ENCODE measurements at regions not wholly inside any gene's neighbourhood (a gene's known extent, or its start where the extent isn't known, plus 50 kb on each side); places are given as distances from the start of the nearest gene placed in this dataset.

DNA sequence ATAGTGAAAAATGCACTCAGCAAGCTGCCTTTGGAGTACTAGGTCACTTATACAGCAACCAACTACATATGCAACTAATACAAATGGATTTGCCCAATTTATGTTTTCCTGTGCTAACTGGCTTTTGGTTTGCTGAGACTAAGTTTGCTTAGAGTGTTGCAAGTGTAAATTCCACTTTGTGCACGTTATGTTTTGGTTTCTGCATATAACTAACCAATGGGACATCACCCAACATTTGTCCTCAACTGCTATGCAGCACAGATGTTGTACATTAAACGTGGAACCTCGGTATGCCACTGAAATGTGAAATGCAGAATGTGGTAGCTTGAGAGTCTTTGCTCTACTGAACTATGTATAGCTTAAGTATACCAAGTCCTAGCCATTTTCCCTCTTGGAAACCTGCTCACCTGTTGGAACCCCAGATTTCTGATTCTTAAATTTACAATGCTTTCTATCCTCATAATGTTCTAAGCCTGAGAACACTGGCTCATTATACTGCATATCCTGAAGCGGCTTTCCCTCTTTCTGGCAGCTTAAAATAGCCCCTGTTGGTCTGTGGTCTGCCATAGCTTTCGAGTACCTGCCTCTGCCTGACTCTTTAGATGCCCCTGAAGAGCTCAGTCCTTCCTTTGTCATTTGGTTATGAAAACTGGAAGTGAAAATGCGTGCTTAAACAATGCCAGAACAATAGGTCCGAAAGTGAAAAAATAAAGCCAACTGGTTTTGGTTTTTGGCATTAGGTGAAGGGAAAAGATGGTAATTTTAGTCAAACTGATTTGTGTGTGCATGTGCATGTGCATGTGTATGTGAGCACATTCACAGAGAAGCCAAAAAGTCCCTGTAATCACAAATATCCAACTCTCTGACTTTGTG is 158.0 kb downstream of the SH2D1A start:
- H3K27ac ChIP-seq (ENCODE audit: low read depth in 2 of 2, low read length in 2 of 2) = no peak overlapping the region
- TF ChIP-seq, protein P1, sequence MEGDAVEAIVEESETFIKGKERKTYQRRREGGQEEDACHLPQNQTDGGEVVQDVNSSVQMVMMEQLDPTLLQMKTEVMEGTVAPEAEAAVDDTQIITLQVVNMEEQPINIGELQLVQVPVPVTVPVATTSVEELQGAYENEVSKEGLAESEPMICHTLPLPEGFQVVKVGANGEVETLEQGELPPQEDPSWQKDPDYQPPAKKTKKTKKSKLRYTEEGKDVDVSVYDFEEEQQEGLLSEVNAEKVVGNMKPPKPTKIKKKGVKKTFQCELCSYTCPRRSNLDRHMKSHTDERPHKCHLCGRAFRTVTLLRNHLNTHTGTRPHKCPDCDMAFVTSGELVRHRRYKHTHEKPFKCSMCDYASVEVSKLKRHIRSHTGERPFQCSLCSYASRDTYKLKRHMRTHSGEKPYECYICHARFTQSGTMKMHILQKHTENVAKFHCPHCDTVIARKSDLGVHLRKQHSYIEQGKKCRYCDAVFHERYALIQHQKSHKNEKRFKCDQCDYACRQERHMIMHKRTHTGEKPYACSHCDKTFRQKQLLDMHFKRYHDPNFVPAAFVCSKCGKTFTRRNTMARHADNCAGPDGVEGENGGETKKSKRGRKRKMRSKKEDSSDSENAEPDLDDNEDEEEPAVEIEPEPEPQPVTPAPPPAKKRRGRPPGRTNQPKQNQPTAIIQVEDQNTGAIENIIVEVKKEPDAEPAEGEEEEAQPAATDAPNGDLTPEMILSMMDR (IDR thresholded peaks at IDR 0.05; ENCODE audit: borderline replicate concordance, extremely low read depth, insufficient read depth) = no peak
- H3K4me1 ChIP-seq (ENCODE audit: control insufficient read depth in 2 of 3, insufficient read depth in 2 of 3, low read depth in 1 of 3, low read length in 3 of 3) = no peaks in the 10 kb centered on the region
- DNase-seq (no peak), FAIRE-seq (no peak)
- H3K9me3 ChIP-seq (ENCODE audit: control insufficient read depth in 2 of 3, insufficient read depth in 1 of 3, low read length in 3 of 3) = no peaks in the 10 kb centered on the region
- no peak overlapping the region for H3K9ac ChIP-seq (ENCODE audit: low read length in 3 of 3)
- H3K27me3 ChIP-seq (ENCODE audit: control insufficient read depth, insufficient read depth, low read length) = no peaks in the 10 kb centered on the region
- intact Hi-C loops (cut with DNase I) = no loop called here
- H3K36me3 ChIP-seq (ENCODE audit: control insufficient read depth in 2 of 3, insufficient read depth in 3 of 3, low read length in 3 of 3) = no peaks in the 10 kb centered on the region
- H3K4me3 ChIP-seq (ENCODE audit: low read length in 3 of 3) = no peak overlapping the region

DNA sequence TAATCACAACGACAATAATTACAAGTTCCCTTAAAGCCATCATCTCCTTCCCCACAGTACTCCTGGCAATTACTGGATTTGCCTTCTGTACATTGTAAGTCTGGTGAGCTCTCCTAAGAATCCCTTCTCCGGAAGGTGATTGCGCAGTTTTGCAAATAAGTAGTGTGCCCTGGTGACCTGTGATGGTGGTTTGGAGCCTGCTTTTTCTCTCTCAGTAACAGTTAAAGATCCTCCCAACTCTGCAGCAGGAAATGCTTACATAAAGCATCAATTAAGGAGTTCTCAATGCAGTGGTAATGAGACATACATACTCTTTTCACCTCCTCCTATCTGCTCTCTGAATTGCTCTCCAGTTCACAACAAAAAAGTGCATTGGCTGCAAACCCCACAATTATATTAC is 159.7 kb downstream of the SH2D1A start:
- Histone ChIP-seq H3K9ac (ENCODE audit: low read length in 3 of 3) (no peak overlapping the region), H3K4me1 (ENCODE audit: control insufficient read depth in 2 of 3, insufficient read depth in 2 of 3, low read depth in 1 of 3, low read length in 3 of 3) (no peaks in the 10 kb centered on the region), H3K9me3 (ENCODE audit: control insufficient read depth in 2 of 3, insufficient read depth in 1 of 3, low read length in 3 of 3) (no peaks in the 10 kb centered on the region), H3K4me3 (ENCODE audit: low read length in 3 of 3) (no peak overlapping the region), H3K27me3 (ENCODE audit: control insufficient read depth, insufficient read depth, low read length) (no peaks in the 10 kb centered on the region), H3K36me3 (ENCODE audit: control insufficient read depth in 2 of 3, insufficient read depth in 3 of 3, low read length in 3 of 3) (no peaks in the 10 kb centered on the region), H3K27ac (ENCODE audit: low read depth in 2 of 2, low read length in 2 of 2) (no peak overlapping the region)
- no peak for DNase-seq
- FAIRE-seq = no peak
- intact Hi-C loops (cut with DNase I) = no loop called here
- TF ChIP-seq, protein P1 (IDR thresholded peaks at IDR 0.05; ENCODE audit: borderline replicate concordance, extremely low read depth, insufficient read depth) = no peak

DNA sequence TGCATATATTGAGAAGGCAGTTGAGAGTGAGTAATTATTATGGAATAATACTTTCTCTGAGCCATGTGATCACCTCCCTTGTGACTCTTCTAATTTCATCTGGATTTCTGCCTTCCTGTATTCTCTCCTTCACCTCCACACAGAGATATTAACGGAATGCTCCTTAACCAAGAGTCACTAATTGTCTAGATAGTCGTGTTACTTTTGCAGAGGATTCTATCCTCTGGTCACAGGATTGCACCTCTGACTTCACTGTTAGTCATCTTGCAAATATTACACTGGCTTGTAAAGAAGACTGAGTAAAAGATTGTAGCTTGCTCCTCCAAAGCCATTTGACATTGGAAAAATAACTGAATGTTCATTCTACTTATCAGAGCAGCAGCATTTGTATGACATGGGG is 160.9 kb downstream of the SH2D1A start:
- Histone ChIP-seq H3K27ac (ENCODE audit: low read depth in 2 of 2, low read length in 2 of 2) (no peak overlapping the region), H3K36me3 (ENCODE audit: control insufficient read depth in 2 of 3, insufficient read depth in 3 of 3, low read length in 3 of 3) (no peaks in the 10 kb centered on the region), H3K4me1 (ENCODE audit: control insufficient read depth in 2 of 3, insufficient read depth in 2 of 3, low read depth in 1 of 3, low read length in 3 of 3) (no peaks in the 10 kb centered on the region), H3K9me3 (ENCODE audit: control insufficient read depth in 2 of 3, insufficient read depth in 1 of 3, low read length in 3 of 3) (no peaks in the 10 kb centered on the region), H3K9ac (ENCODE audit: low read length in 3 of 3) (no peak overlapping the region), H3K27me3 (ENCODE audit: control insufficient read depth, insufficient read depth, low read length) (no peaks in the 10 kb centered on the region), H3K4me3 (ENCODE audit: low read length in 3 of 3) (no peak overlapping the region)
- intact Hi-C loops (cut with DNase I) = no loop called here
- no peak for DNase-seq
- FAIRE-seq = no peak
- TF ChIP-seq, protein P1 (IDR thresholded peaks at IDR 0.05; ENCODE audit: borderline replicate concordance, extremely low read depth, insufficient read depth) = no peak

All from kidney (tissue), 13 donors.